ENCODE measurements at regions not wholly inside any gene's neighbourhood (a gene's known extent, or its start where the extent isn't known, plus 50 kb on each side); places are given as distances from the start of the nearest gene placed in this dataset.

- TF ChIP-seq CTCF (conservative IDR thresholded peaks at IDR 0.05; ENCODE audit: low read length), result no peak
- no peak for TF ChIP-seq EZH2phosphoT487 (IDR thresholded peaks at IDR 0.05; ENCODE audit: borderline replicate concordance)
Measured at GRCh38 chr3:99537416-99537815, 101.0 kb upstream of the COL8A1 start.
